Astrocyte of the cerebellum (primary cell): ENCODE measurements at regions not wholly inside any gene's neighbourhood (a gene's known extent, or its start where the extent isn't known, plus 50 kb on each side); places are given as distances from the start of the nearest gene placed in this dataset.
"Not testable (repeated sequence)": the region's sequence is repeated elsewhere in the genome, so short reads cannot be mapped to it uniquely, and the experiment has no call there.

ENCODE experiments used
- DNase-seq: peaks from one replicate; pipeline ENCODE4 v3.0.0-alpha.2; 2011; ENCODE audit warnings: low read depth
- H3K4me3 ChIP-seq: 2 replicates; pipeline ENCODE4 v1.5.1; 2011; ENCODE audit warnings: mild to moderate bottlenecking, low read depth, low read length, moderate library complexity
- in situ Hi-C: cut with HindIII; loops from 2 replicates; pipeline ENCODE4 v1.10.0; 2017; ENCODE audit warnings: low sequenced_read_pairs
- TF ChIP-seq, protein P1 (sequence below): IDR thresholded peaks from 2 replicates; pipeline ENCODE4 v1.5.1; 2012; ENCODE audit warnings: low read length, low read depth, moderate library complexity, mild to moderate bottlenecking; ENCODE audit errors: missing control alignments

- in situ Hi-C loops = no loop called here
- DNase-seq = peak; percentile 76
- TF ChIP-seq, protein P1, sequence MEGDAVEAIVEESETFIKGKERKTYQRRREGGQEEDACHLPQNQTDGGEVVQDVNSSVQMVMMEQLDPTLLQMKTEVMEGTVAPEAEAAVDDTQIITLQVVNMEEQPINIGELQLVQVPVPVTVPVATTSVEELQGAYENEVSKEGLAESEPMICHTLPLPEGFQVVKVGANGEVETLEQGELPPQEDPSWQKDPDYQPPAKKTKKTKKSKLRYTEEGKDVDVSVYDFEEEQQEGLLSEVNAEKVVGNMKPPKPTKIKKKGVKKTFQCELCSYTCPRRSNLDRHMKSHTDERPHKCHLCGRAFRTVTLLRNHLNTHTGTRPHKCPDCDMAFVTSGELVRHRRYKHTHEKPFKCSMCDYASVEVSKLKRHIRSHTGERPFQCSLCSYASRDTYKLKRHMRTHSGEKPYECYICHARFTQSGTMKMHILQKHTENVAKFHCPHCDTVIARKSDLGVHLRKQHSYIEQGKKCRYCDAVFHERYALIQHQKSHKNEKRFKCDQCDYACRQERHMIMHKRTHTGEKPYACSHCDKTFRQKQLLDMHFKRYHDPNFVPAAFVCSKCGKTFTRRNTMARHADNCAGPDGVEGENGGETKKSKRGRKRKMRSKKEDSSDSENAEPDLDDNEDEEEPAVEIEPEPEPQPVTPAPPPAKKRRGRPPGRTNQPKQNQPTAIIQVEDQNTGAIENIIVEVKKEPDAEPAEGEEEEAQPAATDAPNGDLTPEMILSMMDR = no peak
- H3K4me3 ChIP-seq = no peak overlapping the region
Observed at GRCh38 chr4:108425988-108426387, 194.4 kb upstream of the RPL34 start.

- peak; percentile 55 for DNase-seq
- H3K4me3 ChIP-seq = no peak overlapping the region
- TF ChIP-seq, protein P1 = no peak
- in situ Hi-C loops = no loop called here
Observed at GRCh38 chr4:108417923-108418322, 202.5 kb upstream of the RPL34 start.

- no peak overlapping the region for H3K4me3 ChIP-seq
- TF ChIP-seq, protein P1 = no peak
- no peak for DNase-seq
- in situ Hi-C loops = no loop called here
Observed at GRCh38 chr4:108416831-108417230, 203.5 kb upstream of the RPL34 start.

GRCh38 chr4:108415389-108415788 is 205.0 kb upstream of the RPL34 start:
- H3K4me3 ChIP-seq = no peak overlapping the region
- in situ Hi-C loops = no loop called here
- TF ChIP-seq, protein P1 = no peak
- no peak for DNase-seq

DNA sequence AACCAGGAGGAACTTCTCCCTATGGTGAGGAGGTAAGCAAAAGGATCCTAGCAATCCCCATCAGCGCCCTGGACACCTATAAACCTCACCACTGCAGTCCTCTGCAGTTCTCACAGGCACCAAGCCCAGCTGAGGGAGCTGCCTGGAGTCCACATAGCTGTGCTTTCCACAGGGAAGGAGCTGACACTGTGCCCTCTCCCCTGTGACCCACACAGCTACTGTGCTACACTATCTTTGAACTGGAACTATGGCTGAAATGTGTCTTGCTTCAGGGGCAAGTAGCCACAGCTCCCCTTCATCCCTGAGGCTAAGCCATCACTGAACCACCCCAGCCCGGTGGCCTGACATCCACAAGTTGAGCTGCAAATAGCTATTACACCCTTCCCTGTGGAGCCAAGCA is 208.5 kb upstream of the RPL34 start:
- TF ChIP-seq, protein P1 = no peak
- no peak overlapping the region for H3K4me3 ChIP-seq
- no peak for DNase-seq
- in situ Hi-C loops = no loop called here

DNA sequence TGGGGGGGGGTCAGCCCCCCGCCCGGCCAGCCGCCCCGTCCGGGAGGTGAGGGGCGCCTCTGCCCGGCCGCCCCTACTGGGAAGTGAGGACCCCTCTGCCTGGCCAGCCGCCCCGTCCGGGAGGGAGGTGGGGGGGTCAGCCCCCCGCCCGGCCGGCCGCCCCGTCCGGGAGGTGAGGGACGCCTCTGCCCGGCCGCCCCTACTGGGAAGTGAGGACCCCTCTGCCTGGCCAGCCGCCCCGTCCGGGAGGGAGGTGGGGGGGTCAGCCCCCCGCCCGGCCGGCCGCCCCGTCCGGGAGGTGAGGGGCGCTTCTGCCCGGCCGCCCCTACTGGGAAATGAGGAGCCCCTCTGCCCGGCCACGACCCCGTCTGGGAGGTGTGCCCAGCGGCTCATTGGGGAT is 210.7 kb upstream of the RPL34 start:
- H3K4me3 ChIP-seq, in situ Hi-C loops, DNase-seq: not testable (repeated sequence)

DNA sequence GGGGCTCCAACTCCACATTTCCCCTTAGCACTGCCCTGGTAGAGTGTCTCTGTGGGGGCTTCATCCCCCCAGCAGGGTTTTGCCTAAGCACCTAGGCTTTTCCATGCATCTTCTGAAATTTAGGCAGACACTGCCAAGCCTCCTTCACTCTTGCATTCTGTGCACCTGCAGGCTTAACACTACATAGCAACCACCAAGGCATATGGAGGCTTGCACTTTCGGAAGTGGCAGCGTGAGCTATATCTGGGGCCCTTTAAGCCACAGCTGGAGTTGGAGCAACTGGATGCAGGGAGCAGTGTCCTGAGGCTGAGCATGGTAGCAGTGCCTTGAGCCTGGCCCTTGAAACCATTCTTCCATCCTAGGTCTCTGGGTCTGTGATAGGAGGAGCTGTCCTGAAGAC is 214.8 kb upstream of the RPL34 start:
- no peak for DNase-seq
- H3K4me3 ChIP-seq = no peak overlapping the region
- in situ Hi-C loops = no loop called here
- TF ChIP-seq, protein P1 = no peak
